Activated CD8-positive, alpha-beta memory T cell treated with anti-CD3 and anti-CD28 coated beads for 24 hours (primary cell): ENCODE measurements at regions not wholly inside any gene's neighbourhood (a gene's known extent, or its start where the extent isn't known, plus 50 kb on each side); places are given as distances from the start of the nearest gene placed in this dataset.

ENCODE experiments used
- DNase-seq: peaks from one replicate; pipeline ENCODE4 v3.0.0-alpha.2; 2020

DNA sequence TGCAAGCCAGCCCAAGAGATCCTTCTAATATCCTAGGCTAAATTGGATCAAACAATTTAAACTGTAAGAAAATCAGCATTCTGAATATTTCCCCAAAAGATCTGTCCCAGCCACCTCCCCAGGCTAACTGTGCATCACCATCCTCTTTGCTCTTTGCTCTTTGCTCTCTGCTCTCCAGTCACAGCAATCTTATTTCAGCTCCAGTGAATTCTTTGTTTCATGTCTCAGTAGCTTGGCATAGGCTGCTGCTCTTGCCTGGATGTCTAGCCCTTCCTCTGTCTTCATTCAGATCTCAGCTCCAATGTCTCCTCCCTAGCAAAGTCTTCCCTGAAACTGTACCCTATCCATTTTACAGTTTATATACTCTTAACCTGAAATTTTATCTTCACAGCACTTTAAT lies 399.8 kb upstream of the USP15 start:
- no peak for DNase-seq

DNA sequence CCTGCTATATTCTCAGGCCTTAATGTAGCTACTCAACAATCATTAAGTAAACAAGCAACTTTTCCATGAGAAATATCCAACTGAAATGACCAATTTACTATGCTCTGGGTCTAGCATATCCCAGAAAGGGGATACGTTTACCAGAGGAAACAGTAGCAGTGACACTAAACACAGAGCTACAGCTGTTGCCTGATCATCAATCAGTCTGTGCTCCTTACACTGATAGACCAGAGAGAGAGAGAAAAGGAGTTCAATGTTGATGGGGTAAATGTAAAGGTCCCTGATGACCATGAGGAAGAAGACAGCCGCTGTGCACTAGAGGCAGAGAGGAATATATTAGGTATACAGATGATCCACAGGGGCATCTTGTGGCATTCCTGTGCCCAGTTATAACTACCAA lies 397.2 kb upstream of the USP15 start:
- no peak for DNase-seq

DNA sequence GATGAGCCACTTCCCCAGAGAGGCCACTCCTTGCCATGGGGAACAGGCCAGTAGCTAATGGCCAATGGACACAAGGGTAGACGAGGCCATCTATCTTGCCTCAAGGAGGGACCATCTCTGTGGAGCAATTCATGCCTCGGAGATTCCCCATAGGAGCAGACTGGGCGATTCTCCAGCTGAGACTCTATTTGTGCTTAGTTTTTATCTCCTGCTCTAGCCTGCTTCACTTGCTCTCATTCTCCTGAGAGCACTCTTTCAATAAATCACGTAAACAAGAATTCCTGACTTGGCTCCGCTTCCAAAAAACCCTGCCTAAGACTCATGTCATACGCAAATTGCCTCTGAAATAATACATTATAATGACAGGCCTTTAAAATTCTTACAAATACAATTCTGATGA lies 396.4 kb upstream of the USP15 start:
- no peak for DNase-seq

DNA sequence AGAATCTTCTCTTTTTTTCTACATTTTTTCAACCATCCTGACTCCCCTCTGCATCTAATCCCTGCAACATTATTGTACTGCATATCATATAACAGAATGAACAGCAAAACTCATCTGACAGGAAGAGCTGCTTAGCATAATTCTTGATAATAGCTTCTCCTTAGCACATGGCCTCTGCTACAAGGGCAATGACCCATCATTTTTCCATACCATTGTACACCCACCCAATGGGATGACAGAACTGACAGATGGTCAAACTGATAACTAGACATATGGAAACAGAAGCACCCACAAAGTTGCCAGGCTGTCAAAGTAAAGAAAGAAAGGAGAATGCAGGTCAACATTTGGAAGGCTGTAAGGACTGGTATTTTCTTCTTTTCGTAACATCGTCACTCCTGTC lies 390.4 kb upstream of the USP15 start:
- no peak for DNase-seq

DNA sequence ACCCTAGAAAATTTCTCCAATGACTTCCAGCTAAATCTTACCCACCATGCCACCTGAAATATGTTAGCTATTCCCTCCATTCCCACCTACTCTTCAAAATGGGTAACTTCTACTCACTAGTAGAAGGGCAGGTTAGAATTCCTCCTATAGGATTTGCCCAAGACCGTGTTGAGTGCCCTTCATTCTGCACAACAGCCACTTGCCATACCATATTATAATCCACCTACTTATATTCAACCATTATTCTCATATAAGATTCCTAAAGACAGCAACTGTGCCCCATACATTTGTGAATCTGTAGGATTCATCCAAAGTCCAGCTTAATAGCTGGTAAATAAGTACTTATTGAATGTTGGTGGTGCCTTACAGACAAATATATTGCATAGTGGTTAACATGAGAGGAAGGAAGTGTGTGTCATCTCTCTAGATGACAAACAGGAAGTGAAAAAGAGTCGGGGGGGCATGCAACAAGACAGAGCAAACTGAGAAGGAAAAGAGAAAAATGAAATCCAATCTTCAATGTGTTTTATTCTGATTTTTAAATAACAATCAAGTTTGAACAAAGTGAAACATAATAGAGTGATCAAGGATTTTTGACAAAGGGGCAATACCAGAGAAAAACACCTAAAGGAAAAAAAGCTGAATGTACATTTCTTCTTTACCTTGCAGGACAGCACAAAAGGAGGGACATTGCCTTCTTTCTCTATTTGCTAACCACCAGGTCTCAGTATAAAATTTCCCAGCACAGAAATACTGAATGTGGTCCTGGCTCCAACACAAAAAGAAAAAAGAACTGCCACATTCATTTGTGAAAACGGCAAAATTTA lies 389.3 kb upstream of the USP15 start:
- no peak for DNase-seq

DNA sequence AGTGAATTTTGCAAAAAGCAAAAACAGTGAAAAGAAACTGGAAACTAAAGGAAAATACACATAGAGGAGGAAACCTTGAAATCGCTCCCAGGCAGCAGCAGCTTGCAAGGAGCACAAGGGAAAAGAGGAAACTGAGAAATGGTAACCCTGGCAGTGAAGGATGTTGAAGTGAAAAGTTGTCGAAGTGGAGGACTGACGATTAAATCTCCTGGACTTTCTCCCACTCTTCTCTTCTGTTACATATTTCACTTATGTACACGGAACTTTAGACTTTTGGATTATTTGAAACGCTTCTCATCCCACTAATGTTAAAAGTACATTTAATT lies 388.8 kb upstream of the USP15 start:
- DNase-seq = no peak

DNA sequence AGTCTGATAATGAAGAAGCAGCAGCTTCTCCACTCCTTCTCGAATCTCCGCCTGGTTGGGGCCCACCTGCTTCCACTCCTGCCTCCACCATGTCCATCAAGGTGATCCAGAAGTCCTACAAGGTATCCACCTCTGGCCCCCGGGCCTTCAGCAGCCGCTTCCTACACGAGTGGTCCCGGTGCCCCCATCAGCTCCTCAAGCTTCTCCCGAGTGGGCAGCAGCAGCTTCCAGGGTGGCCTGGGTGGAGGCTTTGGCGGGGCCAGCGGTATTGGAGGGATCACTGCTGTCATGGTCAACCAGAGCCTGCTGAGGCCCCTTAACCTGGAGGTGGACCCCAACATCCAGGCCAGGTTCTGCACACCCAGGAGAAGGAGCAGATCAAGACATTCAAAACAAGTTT lies 381.0 kb upstream of the USP15 start:
- DNase-seq = no peak

DNA sequence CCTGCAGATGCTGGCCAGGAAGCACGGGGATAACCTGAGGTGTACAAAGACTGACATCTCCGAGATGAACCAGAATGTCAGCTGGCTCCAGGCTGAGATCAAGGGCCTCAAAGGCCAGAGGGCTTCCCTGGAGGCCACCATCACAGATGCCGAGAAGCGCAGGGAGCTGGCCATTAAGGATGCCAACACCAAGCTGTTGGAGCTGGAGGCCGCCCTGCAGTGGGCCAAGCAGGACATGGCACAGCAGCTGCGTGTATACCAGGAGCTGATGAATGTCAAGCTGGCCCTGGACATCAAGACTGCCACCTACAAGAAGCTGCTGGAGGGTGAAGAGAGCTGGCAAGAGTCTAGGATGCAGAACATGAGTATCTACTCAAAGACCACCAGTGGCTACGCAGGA lies 380.0 kb upstream of the USP15 start:
- no peak for DNase-seq

DNA sequence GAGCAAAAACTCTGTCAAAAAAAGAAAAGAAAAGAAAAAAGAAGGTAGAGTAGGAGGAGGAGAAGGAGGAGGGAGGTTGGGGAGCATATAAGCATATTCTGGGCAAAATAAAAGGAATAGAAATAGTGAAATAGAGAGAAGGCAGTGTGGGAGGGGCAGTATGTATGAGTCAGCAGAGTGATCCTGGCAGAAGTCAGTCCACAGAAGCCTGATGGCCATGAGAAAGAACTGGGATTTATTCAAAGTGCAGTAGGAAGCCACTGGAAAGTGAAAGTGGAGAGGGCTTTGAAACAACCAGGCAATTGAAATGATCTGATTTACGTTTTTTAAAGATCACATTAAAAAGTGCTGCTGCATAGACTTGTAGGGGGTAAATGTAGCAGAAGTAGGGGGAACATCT lies 368.6 kb upstream of the USP15 start:
- DNase-seq = no peak

DNA sequence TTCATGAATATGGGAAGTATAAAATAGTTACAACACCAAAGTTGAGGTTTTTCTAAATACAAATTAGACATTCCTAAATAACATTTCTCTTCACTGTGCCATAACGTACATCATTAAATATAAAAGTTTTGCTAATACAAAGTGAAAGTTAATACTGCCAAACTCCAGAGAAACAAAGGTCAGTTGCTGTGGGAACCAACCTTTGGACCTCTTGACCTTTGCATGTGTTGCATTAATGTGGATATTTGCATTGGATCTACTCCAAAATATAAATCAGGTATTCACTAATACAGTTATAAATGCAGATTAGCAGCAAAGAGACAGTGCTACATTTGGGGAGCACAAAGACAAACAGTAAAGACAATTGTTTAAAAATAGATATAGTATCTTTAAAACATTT lies 366.0 kb upstream of the USP15 start:
- DNase-seq = no peak

DNA sequence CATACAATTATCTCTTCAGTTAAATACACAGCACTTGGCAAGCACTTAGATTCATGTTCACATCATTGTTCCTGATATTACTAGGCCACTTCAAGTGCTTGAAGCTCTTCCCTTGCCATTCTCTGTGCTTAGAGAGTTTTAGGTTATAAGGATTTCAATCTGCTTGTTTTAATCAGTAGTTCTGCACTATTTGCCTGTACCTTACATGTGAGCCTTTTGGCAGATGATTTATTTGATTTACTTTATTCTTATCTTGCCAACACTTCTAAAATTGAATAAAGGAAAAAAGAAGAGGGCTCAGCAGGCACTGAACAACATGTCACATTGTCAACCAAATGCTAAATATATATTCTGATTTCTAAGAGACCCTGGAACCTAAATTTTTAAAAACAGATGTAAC lies 363.8 kb upstream of the USP15 start:
- no peak for DNase-seq

DNA sequence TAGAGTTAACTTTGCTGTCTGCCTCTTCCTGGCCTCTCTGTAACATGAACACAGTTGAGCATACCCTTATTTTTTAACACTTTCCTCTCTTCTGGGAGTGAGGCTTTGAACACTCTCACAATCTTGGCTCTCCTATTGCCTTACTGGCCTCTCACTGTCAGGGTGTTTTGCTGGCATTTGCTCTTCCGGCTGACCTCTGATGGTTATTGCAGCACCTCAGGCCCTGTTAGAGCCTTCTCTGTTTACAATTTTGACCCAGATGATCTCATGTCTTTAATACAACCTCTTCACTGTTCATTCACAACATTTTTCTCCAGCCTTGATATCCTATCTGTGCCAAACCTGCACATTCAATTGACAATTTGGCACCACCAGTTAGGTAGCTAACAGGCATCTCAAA lies 357.8 kb upstream of the USP15 start:
- DNase-seq = no peak

DNA sequence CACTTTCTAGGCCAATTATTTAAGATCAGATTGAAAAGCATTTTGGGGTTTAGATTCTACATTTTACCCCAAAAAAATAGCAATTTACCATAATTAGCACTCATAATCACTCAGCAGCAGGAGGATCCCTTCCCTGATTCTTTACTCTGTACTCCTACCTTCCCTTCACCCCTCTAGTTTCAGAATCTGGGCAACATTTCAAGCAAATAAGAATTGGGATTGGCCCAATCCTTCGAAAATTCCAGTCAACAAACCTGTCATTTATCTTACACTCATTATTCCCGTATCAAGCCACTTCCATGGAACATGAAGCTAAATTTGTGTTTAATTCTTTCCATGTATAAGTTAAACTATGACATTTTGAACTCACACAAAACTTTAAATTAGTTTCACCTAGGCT lies 349.1 kb upstream of the USP15 start:
- no peak for DNase-seq

DNA sequence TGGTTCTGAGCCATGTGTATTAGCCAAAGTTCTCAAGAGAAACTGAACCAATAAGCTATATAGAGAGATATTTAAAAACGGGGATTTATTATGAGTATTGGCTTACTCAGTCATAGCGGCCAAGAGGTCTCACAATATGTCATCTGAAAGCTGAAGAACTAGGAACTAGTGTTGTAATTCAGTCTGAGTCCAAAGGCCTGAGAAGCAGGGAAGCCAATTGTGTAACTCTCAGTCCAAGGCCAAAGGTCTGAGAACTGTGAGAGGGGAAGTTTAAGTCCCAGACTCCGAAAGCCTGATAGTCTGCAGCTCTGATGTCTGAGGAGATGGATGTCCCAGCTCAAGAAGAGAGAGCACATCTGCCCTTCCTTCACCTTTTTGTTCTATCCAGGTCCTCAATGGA lies 344.8 kb upstream of the USP15 start:
- DNase-seq = no peak

DNA sequence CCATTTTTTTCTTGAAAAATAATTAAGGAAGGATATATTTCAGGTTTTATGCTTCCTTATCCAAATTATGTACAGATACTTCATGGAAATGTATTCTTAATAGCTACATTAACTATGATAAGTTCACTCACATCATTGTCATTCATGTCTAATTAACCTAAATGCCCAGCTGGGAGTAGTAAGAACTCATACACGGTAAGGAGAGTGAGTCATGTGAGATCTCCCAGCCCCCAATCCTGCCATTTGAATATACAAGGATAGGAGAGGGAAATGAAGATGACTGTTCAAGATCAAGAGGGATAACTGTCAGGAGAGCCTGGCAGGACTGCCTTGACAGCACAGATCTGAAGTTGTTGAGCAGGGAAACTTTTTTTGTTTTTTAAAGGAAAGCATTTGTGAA lies 343.4 kb upstream of the USP15 start:
- DNase-seq = no peak

DNA sequence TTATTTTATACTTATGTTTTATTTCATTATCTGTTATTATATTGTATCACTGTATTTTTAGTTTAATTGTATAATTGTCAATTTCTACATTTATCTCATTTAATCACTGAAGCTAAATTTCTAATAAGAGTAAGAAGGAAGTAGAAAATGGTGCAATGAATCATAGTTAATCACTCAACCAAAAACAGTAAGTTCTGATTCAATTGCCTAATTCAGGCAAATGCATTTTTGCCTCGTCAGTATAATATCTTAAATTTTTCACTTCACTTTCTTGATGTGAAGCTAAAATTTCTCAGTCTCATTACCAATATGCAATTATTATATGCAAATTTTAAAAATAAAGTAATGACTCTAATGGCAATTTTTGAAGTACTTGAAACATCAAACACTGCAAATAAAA lies 340.5 kb upstream of the USP15 start:
- DNase-seq = no peak

DNA sequence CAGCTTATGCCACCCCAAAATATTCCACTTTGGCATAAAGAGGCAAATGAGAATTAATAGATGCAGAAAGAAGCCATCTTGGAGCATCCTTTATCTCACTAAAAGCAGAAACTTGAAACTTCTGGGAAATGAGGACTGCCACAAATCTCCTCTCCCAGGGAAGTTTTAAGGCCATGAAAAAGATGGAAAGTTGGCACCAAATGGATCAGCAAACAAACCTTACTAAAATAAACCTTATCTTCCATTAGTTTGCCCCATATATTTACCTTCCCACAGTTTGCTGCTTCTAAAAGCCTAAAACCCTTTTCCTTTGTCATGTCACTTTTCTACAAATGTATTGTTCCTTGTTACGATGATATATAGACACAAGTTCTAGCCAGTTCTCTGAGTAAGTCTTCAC lies 340.0 kb upstream of the USP15 start:
- no peak for DNase-seq

DNA sequence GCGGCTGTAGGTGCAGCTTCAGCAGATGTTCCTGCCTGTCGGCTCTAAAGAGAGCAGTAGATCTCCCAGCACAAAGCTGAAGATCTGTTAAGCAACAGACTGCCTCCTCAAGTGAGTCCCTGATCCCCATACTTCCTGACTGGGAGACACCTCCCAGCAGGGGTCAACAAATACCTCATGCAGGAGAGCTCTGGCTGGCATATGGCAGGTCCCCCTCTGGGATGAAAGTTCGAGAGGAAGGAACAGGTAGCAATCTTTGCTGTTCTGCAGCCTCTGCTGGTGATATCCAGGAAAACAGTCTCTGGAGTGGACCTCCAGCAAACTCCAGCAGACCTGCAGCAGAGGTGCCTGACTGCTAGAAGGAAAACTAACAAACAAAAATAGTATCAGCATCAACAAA lies 337.1 kb upstream of the USP15 start:
- DNase-seq = no peak

DNA sequence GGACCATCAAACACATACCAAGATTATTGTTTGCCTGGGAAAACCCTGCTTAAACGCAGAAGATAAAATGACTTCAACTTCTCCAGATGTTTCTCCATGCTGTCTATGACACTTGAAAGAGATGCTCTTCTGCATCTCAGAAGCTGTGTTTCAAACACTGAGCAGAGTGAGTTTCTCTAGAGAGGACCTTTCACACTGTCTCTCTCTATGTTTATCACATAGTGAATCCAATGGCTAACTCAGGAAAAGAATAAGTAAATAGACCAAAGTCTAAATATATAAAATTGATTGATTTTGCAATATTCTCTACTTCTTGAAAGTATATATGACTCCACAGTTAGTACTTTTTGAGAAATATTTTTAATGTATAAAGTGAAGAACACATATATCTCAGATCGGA lies 325.6 kb upstream of the USP15 start:
- no peak for DNase-seq

DNA sequence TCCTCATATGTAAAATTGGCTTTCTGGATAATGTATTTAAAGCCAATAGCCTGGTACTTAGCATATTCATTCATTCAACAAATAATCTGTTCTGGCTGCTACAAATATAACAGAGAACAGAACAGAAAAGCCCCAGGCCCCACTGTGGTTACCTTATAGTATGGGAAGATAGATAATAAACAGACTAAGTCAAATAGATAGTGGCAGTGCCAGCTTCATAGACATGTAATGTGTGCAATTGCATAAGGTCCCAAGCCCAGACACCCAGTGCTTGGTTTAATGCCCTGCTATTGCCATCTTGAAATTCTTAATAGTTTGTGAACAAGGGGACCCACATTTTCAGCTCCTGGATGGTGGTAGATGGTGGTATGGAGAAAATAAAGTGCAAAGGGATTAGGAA lies 320.2 kb upstream of the USP15 start:
- no peak for DNase-seq

DNA sequence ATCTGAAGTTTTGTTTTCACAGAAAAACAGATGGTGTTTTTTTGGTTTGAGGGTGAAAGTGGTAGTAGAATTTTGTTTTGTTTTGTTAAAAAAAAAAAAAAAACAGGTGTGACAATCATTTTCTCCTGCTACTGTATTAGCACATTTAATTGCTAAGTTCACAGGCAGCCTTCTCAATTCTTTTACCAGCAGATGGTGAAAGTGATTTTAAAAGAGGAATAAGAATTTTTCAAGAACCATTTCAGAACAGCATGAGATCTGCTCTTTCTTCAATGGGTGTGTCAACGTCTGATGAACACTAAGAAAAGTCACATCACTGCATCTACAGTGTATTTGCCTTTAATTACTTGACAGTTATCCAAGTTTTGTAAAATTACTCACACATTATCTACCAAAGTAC lies 303.7 kb upstream of the USP15 start:
- no peak for DNase-seq

DNA sequence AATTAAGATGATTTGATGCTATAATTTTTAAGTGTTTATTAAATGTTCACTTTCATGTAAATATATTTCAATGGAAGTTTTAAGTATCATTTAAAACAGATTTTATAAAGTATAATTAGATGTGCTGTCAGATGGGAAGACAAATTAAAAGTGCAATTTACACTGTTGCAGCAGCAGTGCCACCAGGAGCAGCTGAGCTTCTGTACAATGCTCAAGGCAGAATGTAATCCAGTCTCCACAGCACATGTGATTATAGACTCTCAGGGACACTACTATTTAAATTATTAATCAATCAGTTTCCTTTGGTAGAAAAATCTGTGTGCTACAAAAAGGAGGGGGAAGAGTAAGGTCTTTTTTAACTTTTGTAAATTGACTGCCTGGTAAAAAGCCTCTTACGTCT lies 285.7 kb upstream of the USP15 start:
- DNase-seq = no peak

DNA sequence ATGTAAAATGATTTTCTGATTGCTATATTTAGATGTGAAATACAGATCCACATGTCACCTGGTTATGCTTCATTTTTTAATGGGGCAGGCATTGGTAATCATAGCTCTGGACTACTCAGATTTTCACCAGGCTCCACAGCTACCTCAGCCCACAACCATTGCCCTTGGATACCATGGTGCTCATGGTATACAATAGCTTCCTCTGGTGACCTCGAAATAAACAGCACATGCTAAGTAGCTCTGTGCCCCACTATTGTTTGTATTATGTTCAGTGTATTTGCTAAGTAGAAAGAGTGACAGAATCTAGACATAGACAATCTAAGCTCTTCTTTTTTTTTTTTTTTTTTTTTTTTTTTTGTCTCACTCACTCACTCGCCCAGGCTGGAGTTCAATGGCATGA lies 274.4 kb upstream of the USP15 start:
- DNase-seq = no peak

DNA sequence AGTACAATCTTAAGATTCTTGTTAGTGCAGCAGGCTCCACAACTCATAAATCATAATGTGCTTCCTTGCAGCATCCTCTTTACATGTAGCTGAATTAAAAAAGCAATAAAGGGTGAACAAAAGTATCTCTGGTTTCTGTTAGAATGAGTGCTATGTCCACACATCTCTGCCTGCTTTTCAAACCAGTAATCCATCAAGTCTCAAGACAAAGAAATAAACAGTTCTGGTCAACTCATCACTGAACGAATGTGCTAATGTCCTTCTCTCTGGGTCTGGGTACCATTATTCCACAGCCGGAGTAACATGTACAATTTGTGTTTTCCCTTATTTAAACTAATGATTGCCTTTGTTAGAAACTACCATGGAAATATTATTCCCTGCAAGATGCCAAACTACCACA lies 273.0 kb upstream of the USP15 start:
- no peak for DNase-seq

DNA sequence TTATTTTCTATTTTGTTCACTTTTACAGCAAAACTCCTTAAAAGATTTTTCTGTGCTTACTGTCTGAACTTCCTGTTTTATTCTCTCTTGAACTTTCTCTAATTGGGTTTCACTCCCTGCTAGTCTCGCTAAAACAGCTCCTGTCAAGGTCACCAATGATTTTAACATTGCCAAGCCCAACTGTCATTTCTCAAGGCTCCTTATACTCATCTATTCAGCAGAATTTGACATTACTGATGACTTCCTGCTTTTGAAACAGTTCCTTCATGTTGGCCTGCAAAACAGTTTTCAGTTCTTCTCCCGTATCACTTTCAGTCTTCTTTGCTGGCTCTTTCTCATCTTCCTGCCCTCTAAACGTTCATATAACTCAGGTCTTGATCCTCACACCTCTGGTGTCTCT lies 268.5 kb upstream of the USP15 start:
- no peak for DNase-seq
